HG03066 (cell line): ENCODE measurements at regions not wholly inside any gene's neighbourhood (a gene's known extent, or its start where the extent isn't known, plus 50 kb on each side); places are given as distances from the start of the nearest gene placed in this dataset.
"Not testable (repeated sequence)": the region's sequence is repeated elsewhere in the genome, so short reads cannot be mapped to it uniquely, and the experiment has no call there.

Experiments
- ATAC-seq: cut with Tn5 transposase; IDR thresholded peaks from one replicate; pipeline ENCODE4 v1.9.1; 2021; ENCODE audit warnings: low read depth; ENCODE audit not compliant: unreplicated experiment

DNA sequence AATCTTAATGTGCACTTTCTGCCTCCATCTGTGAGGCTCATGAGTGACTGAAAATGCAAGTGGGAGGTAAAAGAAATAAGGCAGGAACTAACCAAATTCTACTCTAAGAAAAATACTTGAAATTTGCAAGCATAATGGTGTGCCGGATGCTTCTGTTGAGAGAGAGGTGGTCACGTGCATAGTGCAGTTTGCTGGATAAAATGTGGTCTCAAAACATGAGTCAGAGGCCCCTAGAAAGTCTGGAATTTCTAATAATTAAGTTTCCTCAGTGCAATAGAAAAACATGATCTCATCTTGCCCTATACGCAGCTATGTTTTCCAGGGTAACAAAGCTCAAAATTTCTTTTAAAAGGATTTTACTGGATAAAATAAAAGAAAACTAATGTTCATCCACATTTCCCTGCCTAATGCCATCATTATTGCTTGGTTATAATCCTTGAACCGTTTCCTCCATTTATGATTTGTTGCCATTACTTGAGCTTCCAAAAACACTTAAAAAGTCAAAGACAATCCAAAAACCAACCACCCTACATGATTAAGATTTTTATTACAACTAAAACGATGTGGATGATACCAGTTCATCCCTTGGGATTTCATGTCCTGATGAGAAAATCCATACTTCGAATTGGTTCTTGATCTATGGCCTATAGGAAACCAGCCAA lies 351.7 kb upstream of the ARID1B start:
- ATAC-seq, result no peak

DNA sequence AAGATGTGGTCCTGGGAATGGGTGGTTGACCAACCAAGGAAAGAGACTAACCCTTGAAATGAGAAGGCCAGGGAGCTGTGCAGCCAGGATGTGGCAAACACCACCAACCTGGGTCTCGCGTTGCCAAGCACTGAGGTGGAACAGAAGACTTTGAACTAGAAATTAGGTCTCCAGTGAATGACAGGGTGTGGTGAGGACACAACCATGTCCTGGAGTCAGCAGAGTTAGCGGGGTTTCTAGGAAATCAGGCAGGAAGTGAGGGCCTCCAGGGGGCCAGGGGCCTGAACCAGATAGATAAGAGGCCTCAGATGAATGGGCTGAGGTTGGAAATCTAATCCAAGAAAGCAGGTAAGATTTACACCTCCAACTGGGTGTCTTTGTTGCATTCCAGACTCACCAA lies 353.3 kb upstream of the ARID1B start:
- no peak for ATAC-seq

DNA sequence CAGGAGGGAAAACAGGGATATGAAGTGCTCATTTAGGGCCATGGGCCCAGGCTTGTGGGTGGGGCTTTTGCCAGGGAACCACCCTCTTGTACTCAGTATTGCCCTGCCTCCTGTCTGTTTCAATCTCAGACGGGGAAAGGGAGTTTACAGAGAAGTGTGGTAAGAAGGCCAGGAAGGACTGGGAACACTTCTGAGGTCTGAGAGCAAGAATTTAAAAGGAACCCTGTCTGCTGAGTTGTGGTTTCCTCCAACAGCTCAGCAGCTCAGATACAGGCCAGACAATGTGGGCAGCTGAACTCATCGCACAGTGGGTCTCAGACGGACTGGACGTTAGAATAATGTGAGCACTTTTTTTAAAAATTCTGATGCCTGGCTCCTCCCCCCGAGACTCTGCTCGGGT lies 354.1 kb upstream of the ARID1B start:
- ATAC-seq, result no peak

DNA sequence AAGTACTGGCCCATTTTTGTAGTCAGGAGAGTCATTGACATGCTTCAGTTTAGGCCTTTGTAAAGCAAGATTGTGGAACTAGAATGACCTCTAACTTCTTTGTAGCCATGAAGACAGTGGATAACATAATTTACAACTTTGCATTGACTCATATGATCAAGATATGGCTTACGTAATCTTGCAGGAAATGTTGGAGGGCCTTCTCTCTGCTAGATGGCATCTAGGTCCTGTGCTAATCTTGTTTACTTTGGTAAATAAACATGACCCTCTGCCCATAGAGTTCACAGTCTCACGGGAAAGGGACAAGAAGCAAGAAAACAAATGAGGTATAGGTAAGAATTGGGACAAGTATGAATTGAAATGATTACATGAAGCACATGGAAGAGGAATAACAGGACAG lies 355.2 kb upstream of the ARID1B start:
- no peak for ATAC-seq

DNA sequence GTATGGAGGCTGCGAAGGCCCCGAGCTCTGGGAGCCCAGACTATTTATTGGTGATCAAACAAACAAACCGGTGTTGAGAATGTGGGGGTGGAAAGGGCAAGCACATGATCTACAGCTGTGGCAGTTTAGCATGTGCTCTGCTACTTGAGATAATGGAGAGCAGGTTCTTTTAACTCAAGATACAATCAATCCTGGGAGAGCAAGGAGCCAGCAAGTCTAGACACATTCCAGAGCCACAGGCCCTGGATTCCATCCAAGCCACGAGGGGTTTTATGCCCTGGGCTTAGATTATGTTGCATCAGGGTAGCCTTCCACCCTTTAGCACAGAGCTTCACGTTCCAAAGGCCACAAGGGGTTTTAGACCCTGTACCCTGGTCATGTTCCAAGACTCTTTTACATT lies 355.9 kb upstream of the ARID1B start:
- ATAC-seq, result not testable (repeated sequence)

DNA sequence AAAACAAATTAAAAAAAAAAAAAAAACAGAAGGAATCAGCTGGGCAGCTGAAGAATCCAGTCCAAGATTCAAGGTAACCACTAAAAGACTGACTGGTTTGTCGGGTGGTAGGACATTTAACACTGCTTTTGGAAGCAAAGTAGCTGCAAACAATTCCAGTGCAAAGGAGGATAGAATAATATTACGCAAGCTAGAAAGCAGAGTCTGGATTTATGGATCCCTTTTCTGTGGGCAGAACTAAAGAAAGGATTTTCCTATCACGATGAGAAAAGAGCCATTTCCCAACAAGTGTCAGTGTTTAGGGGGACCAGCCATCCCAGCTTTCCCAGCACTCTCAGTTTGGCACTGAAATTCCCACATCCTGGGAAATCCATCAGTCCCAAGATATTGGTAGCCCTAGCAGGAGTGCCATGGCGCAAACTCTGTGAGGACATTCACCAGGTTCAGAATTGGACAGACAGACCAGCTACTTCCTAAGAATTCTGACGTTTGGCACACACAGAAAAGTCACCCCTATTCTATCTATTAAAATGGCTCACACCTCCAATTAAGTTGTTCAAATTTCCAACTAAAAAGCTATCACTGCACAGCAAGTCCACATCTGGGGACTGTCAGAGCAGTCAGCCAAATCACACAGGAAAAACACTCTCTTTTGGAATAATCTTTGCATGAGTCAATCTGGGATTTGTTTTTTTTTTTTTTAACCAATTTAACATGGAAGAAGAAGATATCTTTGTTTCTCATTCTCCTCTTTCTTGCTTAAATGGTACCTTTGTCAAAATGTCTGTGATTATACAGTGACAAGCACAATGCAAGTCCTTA lies 356.8 kb upstream of the ARID1B start:
- no peak for ATAC-seq

DNA sequence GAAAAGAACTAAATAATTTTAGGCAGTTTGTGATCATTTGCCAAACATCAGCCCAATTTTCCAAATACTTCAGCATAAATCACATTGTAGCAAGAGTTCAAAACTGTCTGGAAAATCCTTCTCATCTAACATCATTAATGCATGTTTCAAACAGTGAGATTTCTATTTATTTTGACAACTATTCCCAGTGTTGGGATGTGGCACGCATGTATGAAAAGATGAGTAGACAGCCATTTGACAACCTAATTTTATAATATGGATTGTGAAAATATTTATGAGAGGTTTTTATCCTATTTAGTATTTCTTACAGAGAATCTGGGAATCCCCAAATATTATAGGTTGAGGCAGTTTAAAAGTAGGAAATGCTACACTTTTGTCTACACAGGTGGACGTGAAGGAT lies 357.6 kb upstream of the ARID1B start:
- no peak for ATAC-seq

DNA sequence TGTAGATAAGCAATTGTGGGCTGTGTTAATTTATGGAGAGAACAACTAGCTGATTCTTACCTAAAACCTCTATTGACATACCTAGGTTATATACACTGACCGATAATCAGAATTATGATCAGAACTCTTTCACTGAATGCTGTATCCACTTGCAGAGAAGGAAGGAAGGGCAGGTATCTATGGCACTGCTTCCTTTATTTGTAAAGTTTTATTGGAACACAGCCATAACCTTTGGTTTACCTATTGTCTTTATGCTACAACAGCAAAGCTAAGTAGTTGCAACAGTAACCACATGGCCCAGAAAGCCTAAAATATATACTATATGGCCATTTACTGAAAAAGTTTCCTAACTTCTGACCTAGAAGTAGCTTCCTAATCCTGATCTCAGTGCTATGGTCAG lies 358.9 kb upstream of the ARID1B start:
- ATAC-seq, result no peak

DNA sequence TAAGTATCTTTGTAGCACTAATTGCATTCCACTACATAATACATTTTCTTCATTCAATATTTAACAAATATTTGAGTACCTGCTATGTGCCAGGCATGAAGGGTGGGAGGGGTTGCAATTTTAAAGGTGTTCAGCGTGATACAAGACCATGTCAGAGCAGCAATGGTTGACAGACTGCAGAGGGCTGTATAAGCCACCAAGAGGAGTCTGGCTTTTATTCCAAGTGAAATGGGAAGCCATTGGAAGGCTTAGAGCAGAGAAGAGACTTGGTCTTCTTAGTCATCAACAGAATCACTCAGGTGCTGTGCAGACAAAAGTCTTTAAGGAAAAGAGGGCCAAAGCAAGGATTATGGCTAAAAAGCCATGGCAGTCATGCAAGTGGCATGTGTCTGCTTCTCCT lies 360.8 kb upstream of the ARID1B start:
- no peak for ATAC-seq

DNA sequence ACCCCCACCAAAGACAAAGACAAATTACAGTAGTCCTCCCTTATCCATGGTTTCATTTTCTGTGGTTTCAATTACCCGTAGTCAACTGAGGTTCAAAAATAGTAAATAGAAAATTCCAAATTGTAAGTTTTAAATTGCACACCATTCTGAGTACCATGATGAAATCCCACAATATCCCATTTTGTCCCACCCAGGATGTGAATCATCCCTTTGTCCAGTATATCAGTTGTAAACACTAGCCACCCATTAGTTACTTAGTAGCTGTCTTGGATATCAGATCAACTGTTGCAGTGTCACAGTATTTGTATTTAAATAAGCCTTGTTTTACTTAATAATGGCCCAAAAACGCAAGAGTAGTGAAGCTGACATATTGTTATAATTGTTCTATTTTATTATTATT lies 364.0 kb upstream of the ARID1B start:
- ATAC-seq, result no peak

DNA sequence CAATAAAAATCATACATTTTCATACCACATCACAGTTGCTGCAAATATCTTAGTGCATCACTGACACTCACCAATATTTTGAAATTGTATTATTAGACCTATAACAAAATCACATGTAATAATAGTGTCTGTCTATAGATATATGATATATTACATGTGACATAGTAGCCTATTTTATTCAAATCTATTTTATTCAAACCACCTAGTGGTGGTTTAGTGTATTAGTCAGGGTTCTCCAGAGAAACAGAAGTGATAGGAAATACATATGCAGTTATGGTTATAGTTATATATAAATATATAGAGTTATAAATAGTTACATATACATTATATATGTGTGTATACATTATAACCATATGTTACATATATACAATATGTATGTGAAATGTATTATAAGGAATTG lies 366.5 kb upstream of the ARID1B start:
- ATAC-seq, result no peak

DNA sequence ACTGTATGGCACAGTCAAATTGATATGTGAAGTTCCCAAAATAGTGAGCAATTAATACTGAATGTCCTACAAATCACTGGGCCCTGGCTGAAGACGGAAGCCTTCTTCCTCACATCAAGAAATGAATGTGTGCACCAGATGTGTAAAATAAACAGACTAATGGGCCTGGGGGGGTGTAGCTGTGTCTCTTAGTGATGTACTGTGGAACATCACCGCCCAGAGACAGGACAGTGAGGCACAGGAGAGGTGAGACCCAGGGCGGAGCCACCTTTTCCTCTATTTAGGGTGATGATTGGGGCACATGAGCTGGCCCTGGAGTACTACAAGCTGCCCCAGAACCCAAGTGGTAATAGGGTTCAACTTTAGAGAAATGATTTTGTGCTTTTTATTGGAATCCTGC lies 368.5 kb upstream of the ARID1B start:
- ATAC-seq, result no peak

DNA sequence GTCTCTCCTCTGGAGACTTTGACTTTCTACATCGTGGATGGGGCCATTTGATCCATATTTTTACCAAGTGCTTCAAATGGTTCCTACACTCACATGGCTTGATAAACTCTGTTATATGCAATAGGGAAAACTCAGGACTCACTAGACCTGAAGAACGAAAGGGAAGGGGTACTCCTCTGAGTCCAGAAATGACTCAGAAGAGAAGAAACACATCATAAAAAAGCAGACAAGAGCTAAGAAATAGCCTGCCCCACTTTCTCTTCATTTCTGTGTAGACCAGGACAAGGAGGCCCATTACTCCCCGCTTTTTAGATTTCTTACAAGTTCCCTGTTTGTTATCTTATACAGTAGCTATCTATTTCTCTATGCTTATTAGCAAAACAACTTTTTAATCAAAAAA lies 369.8 kb upstream of the ARID1B start:
- ATAC-seq, result no peak

DNA sequence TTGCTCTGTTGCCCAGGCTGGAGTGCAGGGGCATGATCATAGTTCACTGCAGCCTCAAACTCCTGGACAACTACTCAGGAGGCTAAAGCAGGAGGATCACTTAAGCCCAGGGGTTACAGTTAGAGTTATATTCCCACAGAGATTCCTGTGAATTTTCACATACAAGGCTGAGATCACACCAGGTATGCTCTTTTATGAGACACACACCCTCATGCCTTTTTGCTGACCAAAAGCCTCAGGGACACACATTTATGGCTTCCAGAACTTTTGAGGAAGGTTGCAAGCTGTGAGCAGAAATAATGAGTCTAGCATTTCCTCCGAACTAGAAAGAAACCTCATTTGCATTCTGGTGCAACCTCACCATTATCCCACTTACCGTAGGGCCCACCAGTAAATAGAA lies 370.5 kb upstream of the ARID1B start:
- no peak for ATAC-seq

DNA sequence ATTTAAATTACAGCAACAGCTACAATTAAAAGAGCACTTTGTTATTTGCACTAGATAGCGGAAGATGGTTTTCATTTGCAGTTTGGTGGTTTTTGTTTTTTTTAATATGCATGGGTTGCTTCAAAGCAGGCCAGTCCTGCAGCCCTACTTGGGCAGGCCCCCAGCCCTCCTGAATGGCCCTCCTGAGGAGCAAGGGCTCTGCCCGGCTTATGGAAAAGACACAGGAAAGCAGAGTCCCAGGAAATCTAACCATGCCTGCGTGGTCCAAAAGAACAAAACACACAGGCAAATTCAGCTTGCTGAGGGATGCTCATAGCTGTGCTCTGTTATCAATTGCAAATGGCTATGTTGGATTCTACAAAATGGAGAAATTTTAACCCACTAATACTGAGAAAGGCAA lies 371.1 kb upstream of the ARID1B start:
- ATAC-seq, result no peak

DNA sequence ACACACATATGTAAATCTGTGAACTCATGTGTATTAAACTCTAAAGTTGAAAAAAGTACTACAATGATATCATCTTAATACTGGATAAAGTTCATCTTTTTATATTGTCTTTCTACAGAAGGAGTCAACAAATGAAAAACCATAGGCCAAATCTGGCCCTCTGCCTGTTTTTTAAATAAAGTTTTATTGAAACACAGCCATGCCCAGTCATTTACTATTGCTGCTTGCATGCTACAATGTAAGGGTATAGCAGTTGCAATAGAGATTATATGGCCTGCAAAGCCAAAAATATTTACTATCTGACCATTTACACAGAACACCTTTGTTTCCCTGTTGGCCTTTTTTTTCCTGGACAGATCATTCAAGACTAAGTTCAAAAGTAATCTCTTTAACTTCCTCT lies 374.6 kb upstream of the ARID1B start:
- ATAC-seq, result no peak

DNA sequence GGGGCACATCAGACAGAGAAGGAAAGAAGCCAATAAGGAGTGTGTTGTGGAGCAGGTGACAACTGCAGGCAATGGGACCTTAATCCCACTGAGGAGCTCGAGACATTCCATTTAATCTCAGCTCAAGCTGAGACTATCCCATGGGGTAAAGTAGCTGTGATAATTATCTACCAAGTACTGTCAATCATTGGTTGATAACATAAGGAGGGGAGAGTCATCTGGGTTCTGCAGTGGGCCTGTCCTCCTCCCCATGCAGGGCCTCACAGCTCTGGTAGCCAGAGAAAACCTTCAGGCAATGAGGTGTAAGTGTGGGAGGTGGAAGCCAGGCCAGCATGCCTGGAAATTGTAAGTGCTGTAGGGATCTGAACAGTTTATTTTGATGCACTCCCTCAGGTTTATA lies 375.0 kb upstream of the ARID1B start:
- ATAC-seq, result no peak

DNA sequence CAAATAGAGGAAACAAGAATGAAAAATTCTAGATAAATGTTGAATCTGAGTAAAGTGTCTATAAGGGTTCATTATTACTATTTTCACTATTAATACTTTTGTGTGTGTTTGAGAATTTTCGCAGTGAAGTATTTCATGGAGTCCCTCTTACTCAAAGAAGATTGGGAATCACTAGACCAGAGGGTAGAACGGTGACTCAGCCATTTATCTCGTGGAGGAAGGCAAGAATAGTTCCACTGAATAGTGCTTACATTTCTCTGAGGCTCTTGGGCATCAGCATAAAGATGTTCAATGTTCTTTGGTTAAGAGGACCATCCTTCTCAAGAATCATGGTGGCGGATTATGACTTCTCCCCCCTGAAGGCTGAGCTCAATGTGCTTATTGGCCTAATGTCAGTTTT lies 376.7 kb upstream of the ARID1B start:
- ATAC-seq, result no peak

DNA sequence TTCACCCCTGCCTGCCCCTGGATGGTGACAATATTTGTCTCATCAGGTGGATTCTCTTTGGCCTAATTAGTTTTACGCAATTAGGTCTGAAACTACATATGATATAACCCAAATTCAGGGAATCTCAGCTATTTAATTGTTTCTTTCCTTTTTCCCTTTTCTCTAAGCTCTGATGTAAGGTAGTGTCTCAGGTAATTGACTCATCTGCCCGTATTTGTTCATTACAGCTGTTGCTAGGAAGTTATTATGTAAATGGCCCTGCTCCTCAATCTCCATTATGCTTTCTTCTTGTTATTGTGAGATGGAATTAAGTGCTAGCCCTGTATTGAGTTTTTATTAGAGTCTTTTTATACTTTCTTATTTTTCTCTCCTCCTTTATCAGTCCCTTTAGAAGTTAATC lies 378.2 kb upstream of the ARID1B start:
- ATAC-seq, result no peak

DNA sequence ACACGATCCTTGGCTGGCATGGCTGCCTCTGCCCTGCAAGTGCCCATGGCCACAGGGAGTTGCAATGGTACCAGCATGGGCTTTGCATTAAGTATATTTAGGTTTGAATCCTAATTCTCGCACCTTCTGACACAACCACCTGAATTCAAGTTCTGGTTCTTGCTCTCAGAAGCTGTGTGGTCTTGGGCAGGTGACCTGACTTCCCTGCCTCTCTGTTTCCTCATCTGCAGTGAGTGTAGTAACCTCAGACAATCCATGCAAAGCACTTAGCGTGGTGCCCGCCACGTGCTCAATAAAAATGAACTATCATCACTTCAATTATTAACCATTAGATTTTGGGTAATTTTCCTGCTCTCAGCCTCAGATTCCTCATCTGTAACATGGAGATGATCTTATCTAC lies 378.8 kb upstream of the ARID1B start:
- ATAC-seq, result no peak

DNA sequence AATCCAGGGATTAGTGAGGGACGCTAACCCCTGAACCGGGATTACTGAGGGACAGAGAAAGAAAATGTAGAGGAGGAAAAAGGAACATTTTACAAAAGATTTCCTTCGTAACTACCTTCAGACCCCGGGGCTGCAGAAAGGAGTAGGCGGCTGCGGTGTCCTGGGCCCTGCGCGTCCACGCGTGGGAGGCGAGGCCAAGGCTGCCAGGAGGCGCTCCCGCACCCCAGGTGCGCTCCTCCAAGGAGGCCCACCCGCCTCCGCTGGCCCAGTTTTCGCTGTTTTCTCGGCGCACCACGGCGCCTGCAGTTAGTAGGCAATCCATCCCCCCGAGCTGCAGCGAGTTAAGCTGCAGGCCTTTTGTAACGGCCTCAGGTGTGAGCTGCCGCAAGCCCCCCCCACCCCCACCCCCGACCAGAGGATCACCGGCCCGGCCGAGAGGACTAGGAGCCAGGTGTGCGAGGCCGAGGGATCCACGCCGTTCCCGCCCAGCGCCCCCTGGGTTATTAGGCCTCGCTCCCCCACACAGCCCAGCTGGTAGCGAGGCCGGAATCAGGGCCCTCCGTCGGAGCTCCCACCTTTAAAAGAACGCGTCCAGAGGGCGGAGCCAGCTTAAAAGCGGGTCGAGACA lies 380.3 kb upstream of the ARID1B start:
- no peak for ATAC-seq
